Stimulated activated CD8-positive, alpha-beta memory T cell treated with anti-CD3 and anti-CD28 coated beads, Interleukin-15, amount 100 ng/mL, for 4 hours (primary cell): ENCODE measurements at regions not wholly inside any gene's neighbourhood (a gene's known extent, or its start where the extent isn't known, plus 50 kb on each side); places are given as distances from the start of the nearest gene placed in this dataset.
"Not testable (repeated sequence)": the region's sequence is repeated elsewhere in the genome, so short reads cannot be mapped to it uniquely, and the experiment has no call there.

Experiments
- DNase-seq, 2 donors: peaks; one replicate each; pipeline ENCODE4 v3.0.0-alpha.2; 2020; ENCODE audit warnings: low read depth in 2 of 2

- no peak for DNase-seq
These were observed 148.6 kb upstream of the PITX1 start for GRCh38 chr5:135182675-135183074.

- DNase-seq: no peak
These were observed 147.6 kb upstream of the PITX1 start for GRCh38 chr5:135181653-135182052.

GRCh38 chr5:135179308-135179980 lies 145.4 kb upstream of the PITX1 start:
- DNase-seq: no peak

GRCh38 chr5:135178476-135179155 lies 144.6 kb upstream of the PITX1 start:
- DNase-seq: no peak

GRCh38 chr5:135177591-135177990 lies 143.6 kb upstream of the PITX1 start:
- no peak for DNase-seq

- no peak for DNase-seq
These were observed 143.0 kb upstream of the PITX1 start for GRCh38 chr5:135176991-135177390.

- DNase-seq: no peak
These were observed 140.5 kb upstream of the PITX1 start for GRCh38 chr5:135174315-135175096.

GRCh38 chr5:135173662-135174290 lies 139.7 kb upstream of the PITX1 start:
- no peak for DNase-seq

- no peak for DNase-seq
These were observed 138.7 kb upstream of the PITX1 start for GRCh38 chr5:135172718-135173117.

GRCh38 chr5:135171336-135171735 lies 137.3 kb upstream of the PITX1 start:
- no peak for DNase-seq

GRCh38 chr5:135170500-135170899 lies 136.5 kb upstream of the PITX1 start:
- DNase-seq: no peak

- DNase-seq: no peak
These were observed 135.7 kb upstream of the PITX1 start for GRCh38 chr5:135169753-135170152.

GRCh38 chr5:135167634-135168033 lies 133.6 kb upstream of the PITX1 start:
- DNase-seq: no peak

GRCh38 chr5:135164873-135165614 lies 131.0 kb upstream of the PITX1 start:
- not testable (repeated sequence) for DNase-seq

- no peak for DNase-seq
These were observed 129.9 kb upstream of the PITX1 start for GRCh38 chr5:135163964-135164363.

GRCh38 chr5:135163391-135163790 lies 129.4 kb upstream of the PITX1 start:
- DNase-seq: no peak

- DNase-seq: no peak
These were observed 128.7 kb upstream of the PITX1 start for GRCh38 chr5:135162661-135163265.

GRCh38 chr5:135161221-135161620 lies 127.2 kb upstream of the PITX1 start:
- no peak for DNase-seq

GRCh38 chr5:135160036-135160675 lies 126.1 kb upstream of the PITX1 start:
- no peak for DNase-seq

GRCh38 chr5:135159626-135160025 lies 125.6 kb upstream of the PITX1 start:
- no peak for DNase-seq

- no peak for DNase-seq
These were observed 125.0 kb upstream of the PITX1 start for GRCh38 chr5:135158982-135159381.
